DOHH2 (cell line): ENCODE measurements at regions not wholly inside any gene's neighbourhood (a gene's known extent, or its start where the extent isn't known, plus 50 kb on each side); places are given as distances from the start of the nearest gene placed in this dataset.
"Not testable (repeated sequence)": the region's sequence is repeated elsewhere in the genome, so short reads cannot be mapped to it uniquely, and the experiment has no call there.

Experiments used
- H3F3A ChIP-seq: fragments of 200-600 bp; sonication (generic), shearing (Covaris generic); 2 replicates; pipeline ENCODE4 v1.6.0; 2016; ENCODE audit warnings: antibody characterized with exemption, mild to moderate bottlenecking; ENCODE audit not compliant: control insufficient read depth, insufficient read depth
- H3K27ac ChIP-seq: fragments of 200-600 bp; sonication (generic); 2 replicates; pipeline ENCODE4 v1.5.1; 2014; ENCODE audit warnings: low read depth, mild to moderate bottlenecking, low read length, moderate library complexity
- H3K27me3 ChIP-seq: fragments of 200-600 bp; sonication (generic); 2 replicates; pipeline ENCODE4 v1.6.1; 2014; ENCODE audit warnings: mild to moderate bottlenecking, low read length, mixed read lengths; ENCODE audit not compliant: control insufficient read depth
- H3K36me3 ChIP-seq: fragments of 200-600 bp; sonication (generic); 2 replicates; pipeline ENCODE4 v1.6.1; 2014; ENCODE audit warnings: mild to moderate bottlenecking, low read length, moderate library complexity, mixed read lengths; ENCODE audit not compliant: control insufficient read depth
- H3K4me1 ChIP-seq: fragments of 200-600 bp; sonication (generic); 2 replicates; pipeline ENCODE4 v1.6.1; 2014; ENCODE audit warnings: mild to moderate bottlenecking, low read length, mixed read lengths; ENCODE audit not compliant: control insufficient read depth
- H3K4me2 ChIP-seq: fragments of 200-600 bp; sonication (generic); 2 replicates; pipeline ENCODE4 v1.6.0; 2014; ENCODE audit warnings: mild to moderate bottlenecking, low read length, moderate library complexity
- H3K4me3 ChIP-seq: fragments of 200-600 bp; sonication (generic); 2 replicates; pipeline ENCODE4 v1.5.1; 2014; ENCODE audit warnings: mild to moderate bottlenecking, low read length, mixed read lengths
- H3K79me2 ChIP-seq: fragments of 200-600 bp; sonication (generic); 2 replicates; pipeline ENCODE4 v1.6.1; 2014; ENCODE audit warnings: mild to moderate bottlenecking, low read length, mixed read lengths; ENCODE audit not compliant: control insufficient read depth
- H3K9me2 ChIP-seq: fragments of 200-600 bp; sonication (generic); replicated peaks from 2 replicates; pipeline ENCODE4 v1.6.1; 2014; ENCODE audit warnings: mild to moderate bottlenecking, low read length, mixed read lengths; ENCODE audit not compliant: control insufficient read depth
- H3K9me3 ChIP-seq: fragments of 200-600 bp; sonication (generic); 2 replicates; pipeline ENCODE4 v1.6.1; 2014; ENCODE audit warnings: antibody characterized with exemption, low read length, mixed read lengths; ENCODE audit not compliant: control insufficient read depth, insufficient read depth
- H4K20me1 ChIP-seq: fragments of 200-600 bp; sonication (generic); 2 replicates; pipeline ENCODE4 v1.6.0; 2014; ENCODE audit warnings: low read depth, mild to moderate bottlenecking, antibody characterized with exemption, low read length, moderate library complexity; ENCODE audit not compliant: control insufficient read depth, insufficient read depth
- EZH2phosphoT487 ChIP-seq: fragments of 200-600 bp; sonication (generic); IDR thresholded peaks from 2 replicates; pipeline ENCODE4 v1.6.1; 2017; ENCODE audit warnings: borderline replicate concordance, mild to moderate bottlenecking, antibody characterized with exemption, low read length, moderate library complexity, mixed read lengths
- TF ChIP-seq, protein P1 (sequence below): fragments of 200-600 bp; sonication (generic); IDR thresholded peaks from one replicate; pipeline ENCODE4 v1.5.1; 2014; ENCODE audit warnings: antibody characterized with exemption, mild to moderate bottlenecking, low read depth, low read length; ENCODE audit not compliant: poor library complexity, severe bottlenecking

DNA sequence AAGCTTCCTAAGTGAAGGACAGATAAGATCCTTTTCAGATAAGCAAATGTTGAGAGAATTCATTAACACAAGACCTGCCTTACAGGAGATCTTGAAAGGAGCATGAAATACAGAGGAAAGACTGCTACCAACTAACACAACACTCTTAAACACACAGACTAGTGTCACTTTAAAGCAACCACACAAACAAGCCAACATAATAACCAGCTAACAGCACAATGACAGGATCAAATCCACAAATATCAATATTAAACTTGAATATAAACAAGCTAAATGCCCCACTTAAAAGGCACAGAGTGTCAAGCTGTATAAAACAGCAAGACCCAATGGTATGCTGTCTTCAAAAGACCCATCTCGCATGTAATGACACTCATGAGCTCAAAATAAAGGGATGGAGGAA lies 70.8 kb upstream of the HMGXB4 start:
- Histone ChIP-seq H3F3A (no peaks in the 10 kb centered on the region), H3K36me3 (peaks cover 21% of the 10 kb centered on the region), H3K27me3 (no peaks in the 10 kb centered on the region), H3K27ac (no peak overlapping the region), H3K4me2 (no peak overlapping the region), H3K9me3 (peaks cover 17% of the 10 kb centered on the region), H3K9me2 (no peaks in the 10 kb centered on the region), H3K4me1 (no peaks in the 10 kb centered on the region), H4K20me1 (no peaks in the 10 kb centered on the region), H3K4me3 (no peak overlapping the region), H3K79me2 (no peaks in the 10 kb centered on the region)
- TF ChIP-seq, protein P1, sequence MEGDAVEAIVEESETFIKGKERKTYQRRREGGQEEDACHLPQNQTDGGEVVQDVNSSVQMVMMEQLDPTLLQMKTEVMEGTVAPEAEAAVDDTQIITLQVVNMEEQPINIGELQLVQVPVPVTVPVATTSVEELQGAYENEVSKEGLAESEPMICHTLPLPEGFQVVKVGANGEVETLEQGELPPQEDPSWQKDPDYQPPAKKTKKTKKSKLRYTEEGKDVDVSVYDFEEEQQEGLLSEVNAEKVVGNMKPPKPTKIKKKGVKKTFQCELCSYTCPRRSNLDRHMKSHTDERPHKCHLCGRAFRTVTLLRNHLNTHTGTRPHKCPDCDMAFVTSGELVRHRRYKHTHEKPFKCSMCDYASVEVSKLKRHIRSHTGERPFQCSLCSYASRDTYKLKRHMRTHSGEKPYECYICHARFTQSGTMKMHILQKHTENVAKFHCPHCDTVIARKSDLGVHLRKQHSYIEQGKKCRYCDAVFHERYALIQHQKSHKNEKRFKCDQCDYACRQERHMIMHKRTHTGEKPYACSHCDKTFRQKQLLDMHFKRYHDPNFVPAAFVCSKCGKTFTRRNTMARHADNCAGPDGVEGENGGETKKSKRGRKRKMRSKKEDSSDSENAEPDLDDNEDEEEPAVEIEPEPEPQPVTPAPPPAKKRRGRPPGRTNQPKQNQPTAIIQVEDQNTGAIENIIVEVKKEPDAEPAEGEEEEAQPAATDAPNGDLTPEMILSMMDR = no peak

DNA sequence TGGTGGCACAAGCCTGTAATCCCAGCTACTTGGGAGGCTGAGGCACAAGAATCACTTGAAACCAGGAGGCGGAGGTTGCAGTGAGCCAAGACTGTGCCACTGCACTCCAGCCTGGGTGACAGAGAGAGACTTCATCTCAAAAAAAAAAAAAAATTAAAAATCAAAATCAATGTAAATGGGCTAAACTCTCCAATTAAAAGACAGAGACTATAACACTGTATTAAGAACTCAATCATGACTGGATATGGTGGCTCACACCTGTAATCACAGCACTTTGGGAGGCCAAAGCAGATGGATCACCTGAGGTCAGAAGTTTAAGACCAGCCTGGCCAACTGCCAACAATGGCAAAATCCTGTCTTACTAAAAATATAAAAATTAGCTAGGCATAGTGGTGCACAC lies 68.4 kb upstream of the HMGXB4 start:
- not testable (repeated sequence) for H3K4me3 ChIP-seq, H3K79me2 ChIP-seq, H3K9me2 ChIP-seq, H3F3A ChIP-seq, H3K4me1 ChIP-seq, H3K27me3 ChIP-seq, H3K27ac ChIP-seq, H4K20me1 ChIP-seq, H3K4me2 ChIP-seq
- peaks cover 17% of the 10 kb centered on the region for H3K9me3 ChIP-seq
- peaks cover 22% of the 10 kb centered on the region for H3K36me3 ChIP-seq

DNA sequence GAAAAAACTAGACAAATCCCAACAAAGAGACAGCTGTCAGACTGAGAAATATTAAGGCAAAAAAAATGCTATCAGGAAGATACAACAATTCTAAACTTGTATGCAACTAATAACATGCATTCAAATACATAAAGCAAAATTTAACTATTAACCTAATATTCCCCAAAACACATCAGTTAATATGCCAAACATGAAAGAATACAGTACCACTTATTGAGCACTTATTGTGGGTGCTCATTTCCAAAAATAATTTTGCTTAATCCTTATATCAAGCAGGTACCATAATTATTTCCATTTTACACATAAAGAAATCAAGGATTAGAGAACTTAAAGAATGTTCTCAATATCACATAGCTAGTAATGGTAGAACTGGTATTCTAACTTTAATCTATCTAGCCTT lies 67.7 kb upstream of the HMGXB4 start:
- Histone ChIP-seq H3K9me2 (no peaks in the 10 kb centered on the region), H4K20me1 (no peaks in the 10 kb centered on the region), H3K27me3 (no peaks in the 10 kb centered on the region), H3K9me3 (peaks cover 17% of the 10 kb centered on the region), H3K79me2 (no peaks in the 10 kb centered on the region), H3K27ac (no peak overlapping the region), H3K4me3 (no peak overlapping the region), H3F3A (no peaks in the 10 kb centered on the region), H3K36me3 (peaks cover 22% of the 10 kb centered on the region), H3K4me1 (no peaks in the 10 kb centered on the region), H3K4me2 (no peak overlapping the region)
- no peak for TF ChIP-seq EZH2phosphoT487
- TF ChIP-seq, protein P1 = no peak

DNA sequence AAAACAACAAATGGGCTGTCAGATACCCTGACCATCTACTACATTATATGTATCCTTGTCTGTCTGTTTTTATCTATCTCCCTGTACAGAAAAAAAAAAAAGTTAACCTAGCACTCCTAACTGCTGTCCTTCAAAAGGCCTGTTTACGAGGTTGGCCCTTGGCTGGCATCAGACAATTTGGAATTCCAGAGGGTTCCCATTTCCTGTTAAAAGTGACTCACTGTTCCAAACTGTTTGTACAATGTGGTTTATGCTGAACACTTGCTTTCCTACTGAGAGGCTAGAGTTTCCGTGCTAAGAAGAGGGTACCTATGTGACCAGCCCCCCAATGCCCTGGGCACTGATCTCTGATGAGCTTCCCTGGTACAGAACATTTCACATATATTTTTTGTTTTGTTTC lies 65.9 kb upstream of the HMGXB4 start:
- Histone ChIP-seq H3K4me1 (no peaks in the 10 kb centered on the region), H3K27ac (no peak overlapping the region), H3F3A (no peaks in the 10 kb centered on the region), H3K27me3 (no peaks in the 10 kb centered on the region), H3K9me3 (peaks cover 17% of the 10 kb centered on the region), H3K4me3 (no peak overlapping the region), H4K20me1 (no peaks in the 10 kb centered on the region), H3K79me2 (no peaks in the 10 kb centered on the region), H3K9me2 (no peaks in the 10 kb centered on the region), H3K36me3 (peaks cover 25% of the 10 kb centered on the region), H3K4me2 (no peak overlapping the region)
- no peak for TF ChIP-seq EZH2phosphoT487
- TF ChIP-seq, protein P1 = no peak
